BJ (cell line): ENCODE measurements at regions not wholly inside any gene's neighbourhood (a gene's known extent, or its start where the extent isn't known, plus 50 kb on each side); places are given as distances from the start of the nearest gene placed in this dataset.

Experiments
- CTCF ChIA-PET: fragments of 350-600 bp; formaldehyde crosslinking; extraction: SDS; loops from one replicate; lab custom pipeline; 2021; ENCODE audit warnings: antibody characterized with exemption, inconsistent platforms; lab: Yijun Ruan, JAX
- POLR2A ChIA-PET: fragments of 300-600 bp; sonication (Branson Sonifier 250); formaldehyde crosslinking; extraction: SDS; loops from one replicate; lab custom pipeline; 2021; ENCODE audit warnings: antibody characterized with exemption; lab: Charles Lee
- DNase-seq: peaks from one replicate; pipeline ENCODE4 v3.0.0-alpha.2; 2011; ENCODE audit warnings: low read depth
- H3K27me3 ChIP-seq: 2 replicates; pipeline ENCODE4 v1.6.0; 2011; ENCODE audit warnings: low read length; ENCODE audit not compliant: control insufficient read depth, insufficient read depth
- H3K36me3 ChIP-seq: 2 replicates; pipeline ENCODE4 v1.5.1; 2011; ENCODE audit warnings: low read length; ENCODE audit not compliant: control insufficient read depth, insufficient read depth
- H3K4me3 ChIP-seq: 2 replicates; pipeline ENCODE4 v1.5.1; 2011; ENCODE audit warnings: low read depth, mild to moderate bottlenecking, control low read depth, low read length
- CTCF ChIP-seq: IDR thresholded peaks from 2 replicates; pipeline ENCODE4 v1.5.1; 2011; ENCODE audit warnings: low read depth, mild to moderate bottlenecking, control low read depth, inconsistent platforms, low read length, moderate library complexity; ENCODE audit not compliant: insufficient read depth

- no peak for TF ChIP-seq CTCF
- ChIA-PET CTCF (no interaction called here), POLR2A (no interaction called here)
- DNase-seq, result no peak
- Histone ChIP-seq H3K36me3 (no peaks in the 10 kb centered on the region), H3K27me3 (no peaks in the 10 kb centered on the region), H3K4me3 (no peak overlapping the region)
Observed at GRCh38 chr6:163773646-163774045, 359.1 kb downstream of the QKI start.

GRCh38 chr6:163772701-163773100, 358.2 kb downstream of the QKI start:
- no peaks in the 10 kb centered on the region for H3K36me3 ChIP-seq
- H3K27me3 ChIP-seq, result no peaks in the 10 kb centered on the region
- no peak overlapping the region for H3K4me3 ChIP-seq
- no peak for DNase-seq
- ChIA-PET POLR2A (no interaction called here), CTCF (no interaction called here)
- TF ChIP-seq CTCF, result no peak

GRCh38 chr6:163771180-163771579, 356.7 kb downstream of the QKI start:
- TF ChIP-seq CTCF, result no peak
- no peak for DNase-seq

GRCh38 chr6:163768905-163769304, 354.4 kb downstream of the QKI start:
- ChIA-PET CTCF (no interaction called here), POLR2A (no interaction called here)
- no peaks in the 10 kb centered on the region for H3K36me3 ChIP-seq

More at GRCh38 chr6:163771180-163771579, 356.7 kb downstream of the QKI start:
- Histone ChIP-seq H3K36me3 (no peaks in the 10 kb centered on the region), H3K27me3 (no peaks in the 10 kb centered on the region), H3K4me3 (no peak overlapping the region)
- ChIA-PET CTCF (no interaction called here), POLR2A (no interaction called here)

GRCh38 chr6:163766936-163767335, 352.4 kb downstream of the QKI start:
- Histone ChIP-seq H3K27me3 (no peaks in the 10 kb centered on the region), H3K36me3 (no peaks in the 10 kb centered on the region), H3K4me3 (no peak overlapping the region)
- ChIA-PET POLR2A (no interaction called here), CTCF (interaction anchor here (1.4 kb wide), 1 partner anchor 11 kb away, joined by 5 read pairs; no protein-coding TSS in a partner anchor)
- no peak for TF ChIP-seq CTCF
- no peak for DNase-seq

More at GRCh38 chr6:163768905-163769304, 354.4 kb downstream of the QKI start:
- TF ChIP-seq CTCF, result no peak
- no peak overlapping the region for H3K4me3 ChIP-seq
- no peaks in the 10 kb centered on the region for H3K27me3 ChIP-seq
- no peak for DNase-seq
